A673 (cell line): ENCODE measurements at regions not wholly inside any gene's neighbourhood (a gene's known extent, or its start where the extent isn't known, plus 50 kb on each side); places are given as distances from the start of the nearest gene placed in this dataset.

Experiments used
- BruUV-seq: library from RNA; stranded (reverse); fragments of 400-500 nt; replicated peaks from 2 replicates; lab custom pipeline; 2021; lab: Mats Ljungman, UMichigan
- CTCF ChIA-PET: fragments of 300-600 bp; sonication (Branson Sonifier 250); formaldehyde crosslinking; loops from one replicate; lab custom pipeline; 2022; ENCODE audit warnings: antibody characterized with exemption; lab: Charles Lee
- POLR2A ChIA-PET: fragments of 300-600 bp; sonication (Branson Sonifier 250); formaldehyde crosslinking; loops from one replicate; lab custom pipeline; 2022; ENCODE audit warnings: antibody characterized with exemption; ENCODE audit not compliant: low non-redundant PET; lab: Charles Lee
- DNase-seq: peaks from one replicate; pipeline ENCODE4 v3.0.0-alpha.2; 2015; ENCODE audit warnings: low spot score
- H3K27ac ChIP-seq: fragments of 200-600 bp; sonication (generic); 2 replicates; pipeline ENCODE4 v1.5.1; 2016; ENCODE audit warnings: mixed run types, low read depth, mild to moderate bottlenecking, mixed read lengths, antibody characterized with exemption, low read length; ENCODE audit not compliant: poor library complexity, severe bottlenecking
- H3K27me3 ChIP-seq: fragments of 200-600 bp; sonication (generic); replicated peaks from 2 replicates; pipeline ENCODE4 v1.6.1; 2017; ENCODE audit warnings: mixed run types, low read depth, mild to moderate bottlenecking, mixed read lengths, antibody characterized with exemption, low read length; ENCODE audit not compliant: insufficient read depth, poor library complexity
- H3K36me3 ChIP-seq: fragments of 200-600 bp; sonication (generic); 2 replicates; pipeline ENCODE4 v1.6.1; 2016; ENCODE audit warnings: mixed run types, mild to moderate bottlenecking, mixed read lengths, antibody characterized with exemption, low read length; ENCODE audit not compliant: insufficient read depth, poor library complexity, severe bottlenecking
- H3K4me1 ChIP-seq: fragments of 200-600 bp; sonication (generic); 2 replicates; pipeline ENCODE4 v1.6.1; 2017; ENCODE audit warnings: mixed run types, mild to moderate bottlenecking, mixed read lengths, antibody characterized with exemption, low read length; ENCODE audit not compliant: insufficient read depth, poor library complexity, severe bottlenecking
- H3K4me3 ChIP-seq: fragments of 200-600 bp; sonication (generic); 2 replicates; pipeline ENCODE4 v1.5.1; 2016; ENCODE audit warnings: low read depth, mixed run types, mild to moderate bottlenecking, mixed read lengths, low read length; ENCODE audit not compliant: poor library complexity, severe bottlenecking
- H3K9me3 ChIP-seq: fragments of 200-600 bp; sonication (generic); 2 replicates; pipeline ENCODE4 v1.6.1; 2016; ENCODE audit warnings: mixed run types, low read depth, mild to moderate bottlenecking, mixed read lengths, antibody characterized with exemption, low read length; ENCODE audit not compliant: poor library complexity, severe bottlenecking
- EZH2 ChIP-seq: fragments of 200-600 bp; sonication (generic); IDR thresholded peaks from 2 replicates; pipeline ENCODE4 v1.6.1; 2017; ENCODE audit warnings: borderline replicate concordance, low read depth, mild to moderate bottlenecking, mixed read lengths, antibody characterized with exemption, low read length; ENCODE audit not compliant: poor library complexity, severe bottlenecking
- intact Hi-C: fragments of 100-400 bp; cut with micrococcal nuclease; formaldehyde crosslinking; loops from one replicate; pipeline ENCODE4 v1.10.0; 2022; ENCODE audit not compliant: unreplicated experiment
- TF ChIP-seq, protein P1 (sequence below): fragments of 300-800, 200-600 bp; sonication (generic); conservative IDR thresholded peaks from 2 replicates; pipeline ENCODE4 v1.5.1; 2017; ENCODE audit warnings: low read depth, mild to moderate bottlenecking, antibody characterized with exemption, low read length, moderate library complexity, mixed read lengths

DNA sequence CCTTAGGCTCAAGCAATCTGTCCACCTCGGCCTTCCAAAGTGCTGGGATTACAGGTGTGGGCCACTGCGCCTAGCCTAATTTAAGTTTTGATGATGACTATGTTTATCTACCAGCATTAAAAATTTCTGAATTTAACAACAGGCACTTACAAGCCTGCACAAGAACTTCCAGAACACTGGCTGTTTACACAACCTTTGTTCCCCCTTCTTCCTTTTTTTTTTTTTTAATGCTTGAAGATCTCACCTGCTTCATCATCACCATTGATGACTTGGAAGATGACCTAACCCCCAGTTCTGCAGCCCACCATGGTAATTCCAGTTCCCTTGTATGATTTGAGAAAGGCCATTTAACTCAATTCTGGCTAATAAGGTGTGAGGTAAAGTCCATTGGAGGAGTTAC is 70.4 kb downstream of the GJD2 start:
- H3K36me3 ChIP-seq: no peaks in the 10 kb centered on the region
- TF ChIP-seq, protein P1, sequence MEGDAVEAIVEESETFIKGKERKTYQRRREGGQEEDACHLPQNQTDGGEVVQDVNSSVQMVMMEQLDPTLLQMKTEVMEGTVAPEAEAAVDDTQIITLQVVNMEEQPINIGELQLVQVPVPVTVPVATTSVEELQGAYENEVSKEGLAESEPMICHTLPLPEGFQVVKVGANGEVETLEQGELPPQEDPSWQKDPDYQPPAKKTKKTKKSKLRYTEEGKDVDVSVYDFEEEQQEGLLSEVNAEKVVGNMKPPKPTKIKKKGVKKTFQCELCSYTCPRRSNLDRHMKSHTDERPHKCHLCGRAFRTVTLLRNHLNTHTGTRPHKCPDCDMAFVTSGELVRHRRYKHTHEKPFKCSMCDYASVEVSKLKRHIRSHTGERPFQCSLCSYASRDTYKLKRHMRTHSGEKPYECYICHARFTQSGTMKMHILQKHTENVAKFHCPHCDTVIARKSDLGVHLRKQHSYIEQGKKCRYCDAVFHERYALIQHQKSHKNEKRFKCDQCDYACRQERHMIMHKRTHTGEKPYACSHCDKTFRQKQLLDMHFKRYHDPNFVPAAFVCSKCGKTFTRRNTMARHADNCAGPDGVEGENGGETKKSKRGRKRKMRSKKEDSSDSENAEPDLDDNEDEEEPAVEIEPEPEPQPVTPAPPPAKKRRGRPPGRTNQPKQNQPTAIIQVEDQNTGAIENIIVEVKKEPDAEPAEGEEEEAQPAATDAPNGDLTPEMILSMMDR: no peak
- no peak for TF ChIP-seq EZH2
- intact Hi-C loops: no loop called here
- no TSS peak for BruUV-seq
- POLR2A ChIA-PET: no interaction called here
- H3K27ac ChIP-seq: no peak overlapping the region
- CTCF ChIA-PET: no interaction called here
- peaks cover 6% of the 10 kb centered on the region for H3K27me3 ChIP-seq
- H3K4me1 ChIP-seq: no peaks in the 10 kb centered on the region
- DNase-seq: no peak
- H3K9me3 ChIP-seq: no peaks in the 10 kb centered on the region
- no peak overlapping the region for H3K4me3 ChIP-seq

DNA sequence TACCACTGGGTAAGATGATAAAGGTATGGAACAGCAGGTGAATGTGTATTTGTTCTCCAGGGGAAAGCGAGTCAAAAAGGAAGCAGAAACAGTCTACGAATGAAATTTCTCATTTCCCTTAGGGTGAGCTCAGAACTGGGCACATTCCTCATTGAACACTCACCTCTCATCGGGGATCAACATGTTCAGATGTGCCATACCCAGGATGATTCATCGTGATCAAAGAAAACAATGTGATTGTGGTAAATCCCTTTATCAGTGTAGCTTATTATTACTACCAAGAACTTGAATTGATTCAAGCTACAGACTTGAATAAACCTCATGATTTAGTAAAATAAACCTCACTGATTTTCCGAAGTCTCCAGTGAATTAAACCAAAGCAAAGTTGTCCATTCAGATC is 72.1 kb downstream of the GJD2 start:
- BruUV-seq: no TSS peak
- CTCF ChIA-PET: no interaction called here

GRCh38 chr15:34679291-34679690 is 75.5 kb downstream of the GJD2 start:
- BruUV-seq: no TSS peak
- intact Hi-C loops: no loop called here
- CTCF ChIA-PET: no interaction called here
- no peak for TF ChIP-seq EZH2
- TF ChIP-seq, protein P1: no peak
- no peak overlapping the region for H3K4me3 ChIP-seq
- no peak for DNase-seq
- no peak overlapping the region for H3K27ac ChIP-seq
- no peaks in the 10 kb centered on the region for H3K36me3 ChIP-seq
- peaks cover 33% of the 10 kb centered on the region for H3K27me3 ChIP-seq
- H3K9me3 ChIP-seq: no peaks in the 10 kb centered on the region
- H3K4me1 ChIP-seq: no peaks in the 10 kb centered on the region
- POLR2A ChIA-PET: no interaction called here

More for the DNA sequence above, 72.1 kb downstream of the GJD2 start:
- Histone ChIP-seq H3K4me3 (no peak overlapping the region), H3K36me3 (no peaks in the 10 kb centered on the region), H3K27ac (no peak overlapping the region), H3K27me3 (peaks cover 12% of the 10 kb centered on the region), H3K4me1 (no peaks in the 10 kb centered on the region), H3K9me3 (no peaks in the 10 kb centered on the region)
- DNase-seq: no peak
- POLR2A ChIA-PET: no interaction called here
- no peak for TF ChIP-seq EZH2
- TF ChIP-seq, protein P1: no peak
- intact Hi-C loops: no loop called here
